ENCODE measurements at regions not wholly inside any gene's neighbourhood (a gene's known extent, or its start where the extent isn't known, plus 50 kb on each side); places are given as distances from the start of the nearest gene placed in this dataset.

DNA sequence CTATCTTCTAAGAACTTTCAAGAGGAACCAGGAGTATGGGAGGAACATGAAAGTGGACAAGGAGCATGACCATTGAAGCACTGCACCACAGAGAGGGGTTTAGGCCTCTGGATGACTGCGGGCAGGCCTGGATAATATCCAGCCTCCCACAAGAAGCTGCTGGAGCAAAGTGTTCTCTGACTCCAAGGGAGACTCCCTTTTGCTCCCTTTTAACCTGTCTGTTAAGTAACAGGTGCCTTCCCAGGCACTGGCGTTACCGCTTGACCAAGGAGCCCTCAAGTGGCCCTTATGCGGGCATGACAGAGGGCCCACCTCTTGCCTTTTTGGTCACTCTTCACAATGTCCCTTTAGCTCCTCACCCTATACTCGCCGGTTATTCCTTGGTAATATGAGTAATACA, 666.2 kb downstream of the SLITRK6 start:
- TF ChIP-seq, protein P1, sequence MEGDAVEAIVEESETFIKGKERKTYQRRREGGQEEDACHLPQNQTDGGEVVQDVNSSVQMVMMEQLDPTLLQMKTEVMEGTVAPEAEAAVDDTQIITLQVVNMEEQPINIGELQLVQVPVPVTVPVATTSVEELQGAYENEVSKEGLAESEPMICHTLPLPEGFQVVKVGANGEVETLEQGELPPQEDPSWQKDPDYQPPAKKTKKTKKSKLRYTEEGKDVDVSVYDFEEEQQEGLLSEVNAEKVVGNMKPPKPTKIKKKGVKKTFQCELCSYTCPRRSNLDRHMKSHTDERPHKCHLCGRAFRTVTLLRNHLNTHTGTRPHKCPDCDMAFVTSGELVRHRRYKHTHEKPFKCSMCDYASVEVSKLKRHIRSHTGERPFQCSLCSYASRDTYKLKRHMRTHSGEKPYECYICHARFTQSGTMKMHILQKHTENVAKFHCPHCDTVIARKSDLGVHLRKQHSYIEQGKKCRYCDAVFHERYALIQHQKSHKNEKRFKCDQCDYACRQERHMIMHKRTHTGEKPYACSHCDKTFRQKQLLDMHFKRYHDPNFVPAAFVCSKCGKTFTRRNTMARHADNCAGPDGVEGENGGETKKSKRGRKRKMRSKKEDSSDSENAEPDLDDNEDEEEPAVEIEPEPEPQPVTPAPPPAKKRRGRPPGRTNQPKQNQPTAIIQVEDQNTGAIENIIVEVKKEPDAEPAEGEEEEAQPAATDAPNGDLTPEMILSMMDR (IDR thresholded peaks at IDR 0.05) = no peak
- no peak for TF ChIP-seq POLR2A (IDR thresholded peaks at IDR 0.05)
